ENCODE measurements at regions not wholly inside any gene's neighbourhood (a gene's known extent, or its start where the extent isn't known, plus 50 kb on each side); places are given as distances from the start of the nearest gene placed in this dataset.
"Not testable (repeated sequence)": the region's sequence is repeated elsewhere in the genome, so short reads cannot be mapped to it uniquely, and the experiment has no call there.

DNA sequence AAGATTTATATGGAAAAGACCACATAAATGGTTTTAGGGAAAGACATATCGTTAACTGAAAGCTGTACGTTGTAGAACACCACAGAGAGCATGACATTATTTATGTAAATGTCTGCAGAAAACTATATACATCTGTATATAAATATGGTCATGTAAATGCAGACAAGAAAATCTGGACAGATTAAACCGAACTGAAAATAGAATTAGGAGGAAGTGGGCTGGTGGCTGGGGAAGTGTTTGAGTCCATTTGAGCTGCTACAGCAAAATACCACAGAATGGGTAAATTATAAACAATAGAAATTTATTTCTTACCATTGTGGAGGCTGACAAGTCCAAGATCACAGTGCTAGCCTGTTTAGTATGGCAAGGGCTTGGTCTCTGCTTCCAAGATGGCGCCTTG lies 56.3 kb upstream of the USP6NL start:
- DNase-seq (ENCODE audit: low read depth) = no peak

DNA sequence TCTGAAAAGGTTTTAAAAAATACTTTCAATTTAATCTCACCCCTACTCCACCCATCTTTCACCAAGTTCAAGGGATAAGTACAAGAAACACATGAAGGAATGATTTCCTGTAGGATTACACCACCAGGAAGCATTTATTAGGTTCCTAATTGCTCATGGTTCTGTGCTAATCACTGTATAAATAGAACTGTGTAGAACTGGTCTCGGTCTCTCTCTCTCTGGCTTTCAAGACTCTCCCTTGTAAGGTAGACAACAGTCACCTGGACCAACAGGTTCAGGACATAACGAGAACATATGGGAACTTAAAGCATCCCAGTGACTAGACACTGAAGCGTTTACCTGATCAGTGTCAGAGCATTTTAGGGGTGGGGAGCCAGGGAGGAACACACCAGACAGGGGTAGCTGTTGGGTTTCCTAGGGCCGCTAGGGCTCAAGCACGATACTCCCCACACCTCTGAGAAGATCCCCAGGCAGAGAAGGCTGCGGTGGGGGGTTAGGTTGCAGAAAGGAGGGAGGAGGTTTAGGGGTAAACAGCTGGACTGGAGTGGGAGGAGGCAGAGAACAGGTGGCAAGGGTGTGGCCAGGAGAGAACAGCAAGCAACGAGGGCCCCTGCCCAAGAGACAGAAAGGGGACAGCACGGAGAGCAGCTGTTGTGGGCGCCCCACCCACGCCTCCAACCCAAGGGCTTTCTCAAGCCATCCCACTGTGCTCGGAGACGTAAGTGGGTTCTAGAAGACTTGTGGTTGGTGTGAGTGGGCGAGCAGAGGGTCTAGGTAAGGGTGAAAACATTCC lies 52.5 kb upstream of the USP6NL start:
- DNase-seq (ENCODE audit: low read depth) = no peak

DNA sequence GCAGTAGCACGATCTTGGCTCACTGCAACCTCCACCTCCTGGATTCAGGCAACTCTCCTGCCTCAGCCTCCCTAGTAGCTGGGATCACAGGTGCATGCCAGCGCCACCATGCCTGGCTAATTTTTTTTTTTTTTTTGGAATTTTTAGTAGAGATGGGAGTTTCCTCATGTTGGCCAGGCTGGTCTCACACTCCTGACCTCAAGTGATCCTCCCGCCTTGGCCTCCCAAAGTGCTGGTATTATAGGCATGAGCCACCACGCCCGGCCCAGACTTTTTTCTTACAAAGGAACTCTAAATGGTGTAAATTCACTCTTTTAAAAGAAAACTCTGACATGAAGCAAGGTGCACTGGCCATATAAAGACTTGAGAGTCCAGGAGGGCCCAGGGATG lies 51.7 kb upstream of the USP6NL start:
- not testable (repeated sequence) for DNase-seq (ENCODE audit: low read depth)

DNA sequence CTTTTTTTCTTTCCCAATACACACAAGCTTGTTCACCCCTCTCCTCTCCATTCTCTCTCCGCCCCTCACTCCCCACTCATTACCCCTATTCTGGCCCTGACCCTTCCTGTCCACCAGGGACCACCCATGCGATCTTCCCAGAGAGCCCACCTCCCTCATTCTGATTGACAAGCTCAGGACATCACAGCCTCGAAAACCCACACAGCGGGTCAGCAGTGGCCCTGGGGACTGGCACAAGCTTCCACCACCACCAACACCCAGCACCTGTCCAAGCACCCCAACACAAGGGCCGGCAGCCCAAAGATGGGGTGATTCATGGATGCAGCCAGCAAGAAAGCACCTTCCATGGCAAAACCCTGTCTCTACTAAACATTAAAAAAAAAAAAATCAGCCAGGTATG lies 50.0 kb upstream of the USP6NL start:
- DNase-seq (ENCODE audit: low read depth) = no peak
